ENCODE measurements at regions not wholly inside any gene's neighbourhood (a gene's known extent, or its start where the extent isn't known, plus 50 kb on each side); places are given as distances from the start of the nearest gene placed in this dataset.

DNA sequence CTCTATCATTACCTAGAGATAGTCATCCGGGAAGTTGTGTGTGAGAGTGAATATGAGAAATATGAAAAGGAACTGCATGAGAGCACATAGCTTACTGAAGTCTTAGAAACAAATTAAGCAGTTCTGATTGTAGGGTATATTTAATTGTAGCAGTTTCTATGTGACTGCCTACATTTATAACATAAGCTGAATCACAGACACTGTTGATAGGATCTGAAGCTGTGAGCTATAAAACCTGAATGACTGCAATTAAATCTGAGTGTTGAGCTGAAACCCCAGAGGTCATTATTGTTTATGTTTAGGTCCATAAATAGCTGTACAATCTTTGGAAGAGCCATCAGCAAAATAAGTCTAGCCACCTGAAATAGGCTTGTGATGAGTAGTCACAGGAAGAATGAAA is 210.1 kb upstream of the CXCL13 start:
- ChIA-PET POLR2A (no interaction called here), CTCF (interaction anchor here (0.8 to 1.3 kb wide), 3 partner anchors 14 to 206 kb away, joined by 3 to 4 read pairs (median 4); no protein-coding TSS in a partner anchor)
- Histone ChIP-seq H4K20me1 (replicated peaks; ENCODE audit: control insufficient read depth, extremely low read depth, insufficient read depth, low read length) (no peaks in the 10 kb centered on the region), H3K9ac (replicated peaks; ENCODE audit: extremely low read depth, insufficient read depth, low read length) (no peak overlapping the region), H3K27ac (ENCODE audit: insufficient read depth, low read depth, low read length) (no peak overlapping the region), H2AFZ (ENCODE audit: low read depth, low read length) (no peak overlapping the region), H3K36me3 (ENCODE audit: control insufficient read depth in 2 of 2, extremely low read depth in 1 of 2, insufficient read depth in 2 of 2, low read length in 2 of 2) (no peaks in the 10 kb centered on the region), H3K9me1 (replicated peaks; ENCODE audit: control insufficient read depth, extremely low read depth, insufficient read depth, low read length) (no peaks in the 10 kb centered on the region), H3K79me2 (ENCODE audit: control insufficient read depth, insufficient read depth, low read length) (no peaks in the 10 kb centered on the region), H3K9me3 (replicated peaks; ENCODE audit: control insufficient read depth, insufficient read depth, low read length) (no peaks in the 10 kb centered on the region), H3K4me2 (ENCODE audit: insufficient read depth, low read length) (no peak overlapping the region), H3K4me3 (replicated peaks in 1 of 3; ENCODE audit: insufficient read depth in 1 of 3, low read depth in 1 of 3, low read length in 3 of 3) (no peak overlapping the region), H3K27me3 (ENCODE audit: control insufficient read depth in 2 of 2, insufficient read depth in 2 of 2, low read length in 2 of 2) (no peaks in the 10 kb centered on the region), H3K4me1 (ENCODE audit: control insufficient read depth, extremely low read depth, insufficient read depth, low read length) (no peaks in the 10 kb centered on the region)
- dilution Hi-C loops (cut with MboI; ENCODE audit: extremely low pct_ligation_motif_present, low sequenced_read_pairs): no loop called here
- no peak for DNase-seq (ENCODE audit: low read depth, low spot score)
- intact Hi-C loops (cut with micrococcal nuclease): no loop called here
- TF ChIP-seq POLR2AphosphoS5 (IDR thresholded peaks at IDR 0.05; ENCODE audit: insufficient read depth, low read depth, low read length): no peak
- TF ChIP-seq, protein P1, sequence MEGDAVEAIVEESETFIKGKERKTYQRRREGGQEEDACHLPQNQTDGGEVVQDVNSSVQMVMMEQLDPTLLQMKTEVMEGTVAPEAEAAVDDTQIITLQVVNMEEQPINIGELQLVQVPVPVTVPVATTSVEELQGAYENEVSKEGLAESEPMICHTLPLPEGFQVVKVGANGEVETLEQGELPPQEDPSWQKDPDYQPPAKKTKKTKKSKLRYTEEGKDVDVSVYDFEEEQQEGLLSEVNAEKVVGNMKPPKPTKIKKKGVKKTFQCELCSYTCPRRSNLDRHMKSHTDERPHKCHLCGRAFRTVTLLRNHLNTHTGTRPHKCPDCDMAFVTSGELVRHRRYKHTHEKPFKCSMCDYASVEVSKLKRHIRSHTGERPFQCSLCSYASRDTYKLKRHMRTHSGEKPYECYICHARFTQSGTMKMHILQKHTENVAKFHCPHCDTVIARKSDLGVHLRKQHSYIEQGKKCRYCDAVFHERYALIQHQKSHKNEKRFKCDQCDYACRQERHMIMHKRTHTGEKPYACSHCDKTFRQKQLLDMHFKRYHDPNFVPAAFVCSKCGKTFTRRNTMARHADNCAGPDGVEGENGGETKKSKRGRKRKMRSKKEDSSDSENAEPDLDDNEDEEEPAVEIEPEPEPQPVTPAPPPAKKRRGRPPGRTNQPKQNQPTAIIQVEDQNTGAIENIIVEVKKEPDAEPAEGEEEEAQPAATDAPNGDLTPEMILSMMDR (IDR thresholded peaks at IDR 0.05; ENCODE audit: extremely low read depth in 1 of 2, insufficient read depth in 1 of 2, low read depth in 1 of 2, low read length in 2 of 2): no peak
- TF ChIP-seq MYC (IDR thresholded peaks at IDR 0.05; ENCODE audit: low read depth, low read length): no peak
- no peak for TF ChIP-seq JUN (IDR thresholded peaks at IDR 0.05; ENCODE audit: borderline replicate concordance, insufficient read depth, insufficient read length, low read depth)
- TF ChIP-seq EZH2 (IDR thresholded peaks at IDR 0.05; ENCODE audit: borderline replicate concordance, low read depth, low read length, severe bottlenecking): no peak
- TF ChIP-seq POLR2A (IDR thresholded peaks at IDR 0.05; ENCODE audit: low read depth, low read length): no peak
- no peak for TF ChIP-seq FOS (IDR thresholded peaks at IDR 0.05; ENCODE audit: borderline replicate concordance, insufficient read depth, low read length)
- no peak for TF ChIP-seq GATA2 (IDR thresholded peaks at IDR 0.05; ENCODE audit: insufficient read depth, insufficient read length, low read depth, low read length)
- TF ChIP-seq, protein P2, sequence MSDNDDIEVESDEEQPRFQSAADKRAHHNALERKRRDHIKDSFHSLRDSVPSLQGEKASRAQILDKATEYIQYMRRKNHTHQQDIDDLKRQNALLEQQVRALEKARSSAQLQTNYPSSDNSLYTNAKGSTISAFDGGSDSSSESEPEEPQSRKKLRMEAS (IDR thresholded peaks at IDR 0.05; ENCODE audit: insufficient read depth, insufficient read length): no peak
- no peak for FAIRE-seq
- BruUV-seq (replicated peaks): no TSS peak

All from endothelial cell of umbilical vein (primary cell).